Right atrium auricular region (tissue), 2 donors: ENCODE measurements at regions not wholly inside any gene's neighbourhood (a gene's known extent, or its start where the extent isn't known, plus 50 kb on each side); places are given as distances from the start of the nearest gene placed in this dataset.

Experiments
- DNase-seq: peaks from one replicate; pipeline ENCODE4 v3.0.0-alpha.2; 2019; ENCODE audit warnings: low spot score
- H3K27ac ChIP-seq, 2 donors: fragments of 200-600 bp; sonication (generic); 1 replicate in 1 of 2; 2 replicates in 1 of 2; pipeline ENCODE4 v1.5.1; 2016 to 2019
- H3K27me3 ChIP-seq, 2 donors: fragments of 200-600 bp; sonication (generic); one replicate each; pipeline versions ENCODE4 v1.5.1 to v1.6.0; 2017 to 2019
- H3K36me3 ChIP-seq: fragments of 200-600 bp; sonication (generic); one replicate; pipeline ENCODE4 v1.5.1; 2016
- H3K4me1 ChIP-seq, 2 donors: fragments of 200-600 bp; sonication (generic); one replicate each; pipeline versions ENCODE4 v1.5.1 to v1.6.0; 2017 to 2019
- H3K4me3 ChIP-seq, 2 donors: fragments of 200-600 bp; sonication (generic); 1 replicate in 1 of 2; 2 replicates in 1 of 2; pipeline ENCODE4 v1.5.1; 2017 to 2019; ENCODE audit warnings: mild to moderate bottlenecking in 1 of 2, moderate library complexity in 1 of 2
- H3K9me3 ChIP-seq, 2 donors: fragments of 200-600 bp; sonication (generic); one replicate each; pipeline ENCODE4 v1.5.1; 2019
- CTCF ChIP-seq, 2 donors: fragments of 200-600 bp; sonication (generic); IDR thresholded peaks; one replicate each; pipeline ENCODE4 v1.5.1; 2019; ENCODE audit warnings: antibody characterized with exemption in 2 of 2

DNA sequence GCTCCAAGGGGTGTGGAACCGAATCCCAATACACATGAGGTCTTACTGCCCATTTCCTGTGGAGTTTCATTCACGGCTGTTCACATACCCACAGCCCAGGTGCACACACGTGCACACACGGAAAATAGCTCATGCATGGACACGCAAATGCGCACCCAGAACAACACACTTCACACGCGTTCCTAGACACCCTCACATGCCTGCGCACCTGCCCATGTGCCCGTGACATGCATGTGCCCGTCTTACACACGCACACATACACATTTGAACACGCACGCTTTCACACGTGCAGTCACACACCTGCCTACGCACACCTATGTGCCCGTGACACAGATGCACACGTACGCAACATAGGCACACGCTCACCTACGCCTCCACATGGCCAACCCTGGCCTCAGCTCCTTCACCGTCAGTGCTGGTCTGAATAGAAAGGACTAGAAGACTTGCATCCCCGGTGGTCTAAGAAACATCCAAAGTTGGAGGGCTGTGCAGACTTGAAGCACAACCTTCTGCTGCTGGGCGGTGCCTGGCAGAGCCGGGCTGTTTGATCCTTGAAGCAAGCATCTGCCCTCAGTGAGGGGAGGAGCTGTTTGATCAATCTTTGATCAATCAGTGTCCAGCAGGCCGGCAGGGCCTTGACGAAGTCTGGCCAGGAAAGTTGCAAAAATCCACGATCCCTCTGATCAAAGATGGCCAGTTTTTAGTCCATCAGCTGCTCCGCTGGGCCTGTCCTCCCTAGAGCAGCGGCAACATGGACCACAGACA, 164.7 kb downstream of the OLFM1 start:
- no peak for TF ChIP-seq CTCF (IDR thresholded peaks at IDR 0.05)
- Histone ChIP-seq H3K27me3 (no peaks in the 10 kb centered on the region), H3K36me3 (no peaks in the 10 kb centered on the region), H3K4me3 (no peak overlapping the region), H3K27ac (no peak overlapping the region), H3K4me1 (no peaks in the 10 kb centered on the region), H3K9me3 (no peaks in the 10 kb centered on the region)
- no peak for DNase-seq

GRCh38 chr9:135252980-135253304, 165.5 kb downstream of the OLFM1 start:
- no peaks in the 10 kb centered on the region for H3K27me3 ChIP-seq
- no peak for TF ChIP-seq CTCF (IDR thresholded peaks at IDR 0.05)

GRCh38 chr9:135253305-135254004, 166.0 kb downstream of the OLFM1 start:
- no peak overlapping the region for H3K4me3 ChIP-seq
- DNase-seq, result no peak
- no peaks in the 10 kb centered on the region for H3K9me3 ChIP-seq
- H3K4me1 ChIP-seq, result no peaks in the 10 kb centered on the region
- no peaks in the 10 kb centered on the region for H3K27me3 ChIP-seq
- H3K27ac ChIP-seq, result no peak overlapping the region
- H3K36me3 ChIP-seq, result no peaks in the 10 kb centered on the region
- no peak for TF ChIP-seq CTCF (IDR thresholded peaks at IDR 0.05)

More at GRCh38 chr9:135252980-135253304, 165.5 kb downstream of the OLFM1 start:
- Histone ChIP-seq H3K27ac (no peak overlapping the region), H3K4me3 (no peak overlapping the region), H3K36me3 (no peaks in the 10 kb centered on the region), H3K9me3 (no peaks in the 10 kb centered on the region), H3K4me1 (no peaks in the 10 kb centered on the region)
- no peak for DNase-seq

DNA sequence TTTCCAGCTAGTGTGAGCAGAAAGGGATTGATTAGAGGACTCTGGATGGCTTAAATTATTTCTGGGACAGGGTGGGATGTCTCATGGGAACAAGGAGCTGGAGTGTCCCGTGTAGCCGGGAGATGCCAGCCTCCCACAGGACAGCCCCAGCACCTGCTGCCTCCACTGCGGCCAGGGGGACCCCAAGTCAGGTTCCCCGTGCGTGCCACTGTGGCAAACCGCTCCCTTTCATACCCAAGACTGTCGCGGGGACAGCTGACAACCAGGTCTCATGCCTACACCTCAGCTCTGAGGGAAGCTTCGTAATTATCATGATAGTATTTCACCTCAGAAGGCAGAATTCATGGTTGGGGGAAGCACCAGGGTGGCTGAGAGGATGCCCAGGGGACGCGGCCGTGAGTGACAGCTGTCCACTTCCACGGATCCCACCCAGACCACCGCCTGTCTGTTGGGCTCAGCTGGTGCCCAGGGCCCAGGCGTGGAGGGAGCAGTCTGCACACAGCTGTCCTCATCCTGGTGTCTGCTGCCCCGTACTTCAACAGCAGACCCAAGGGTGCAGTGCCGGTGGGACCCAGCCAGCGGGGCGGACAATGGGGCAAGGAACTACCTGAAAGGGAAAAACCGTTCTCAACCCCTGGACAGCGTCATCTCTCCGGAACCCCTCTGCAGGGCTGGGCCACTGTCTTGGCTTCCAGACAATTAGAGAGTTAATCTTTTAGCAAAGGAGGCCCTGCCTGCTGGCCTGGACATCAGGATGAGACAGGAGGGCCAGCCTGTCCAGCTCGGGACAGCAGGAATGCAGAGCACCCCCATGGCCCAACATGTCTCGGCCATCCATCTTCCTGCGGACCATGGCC, 166.9 kb downstream of the OLFM1 start:
- no peak overlapping the region for H3K4me3 ChIP-seq
- H3K27ac ChIP-seq, result no peak overlapping the region
- no peaks in the 10 kb centered on the region for H3K36me3 ChIP-seq
- DNase-seq, result no peak
- no peaks in the 10 kb centered on the region for H3K9me3 ChIP-seq
- no peak for TF ChIP-seq CTCF (IDR thresholded peaks at IDR 0.05)
- no peaks in the 10 kb centered on the region for H3K4me1 ChIP-seq
- H3K27me3 ChIP-seq, result no peaks in the 10 kb centered on the region

- no peaks in the 10 kb centered on the region for H3K27me3 ChIP-seq
- TF ChIP-seq CTCF (IDR thresholded peaks at IDR 0.05), result no peak
Observed at GRCh38 chr9:135255033-135255840, 167.8 kb downstream of the OLFM1 start.

More at GRCh38 chr9:135255033-135255840, 167.8 kb downstream of the OLFM1 start:
- Histone ChIP-seq H3K36me3 (no peaks in the 10 kb centered on the region), H3K9me3 (no peaks in the 10 kb centered on the region), H3K4me1 (no peaks in the 10 kb centered on the region), H3K4me3 (no peak overlapping the region), H3K27ac (no peak overlapping the region)
- DNase-seq, result no peak
